ENCODE measurements at regions not wholly inside any gene's neighbourhood (a gene's known extent, or its start where the extent isn't known, plus 50 kb on each side); places are given as distances from the start of the nearest gene placed in this dataset.

GRCh38 chr6:147621263-147621662, 112.8 kb downstream of the SAMD5 start:
- intact Hi-C loops (cut with micrococcal nuclease), result no loop called here

DNA sequence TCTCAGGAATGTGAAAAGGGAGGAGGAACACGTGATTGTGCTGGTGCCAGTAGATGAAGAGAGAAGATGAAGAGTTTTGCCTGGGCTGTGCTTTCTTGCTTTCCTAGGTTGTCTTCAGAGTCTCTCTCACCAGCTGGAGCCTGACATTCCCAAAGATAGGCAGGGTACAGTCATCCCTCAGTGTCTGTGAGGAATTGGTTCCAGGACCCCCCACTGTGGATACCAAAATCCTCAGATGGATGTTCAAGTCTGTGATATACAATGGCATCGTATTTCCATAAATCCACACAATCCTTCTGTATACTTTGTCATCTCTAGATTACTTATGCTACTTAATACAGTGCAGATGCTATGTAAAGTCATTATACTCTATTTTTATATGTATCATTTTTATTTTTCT, 113.5 kb downstream of the SAMD5 start:
- intact Hi-C loops (cut with micrococcal nuclease), result no loop called here

DNA sequence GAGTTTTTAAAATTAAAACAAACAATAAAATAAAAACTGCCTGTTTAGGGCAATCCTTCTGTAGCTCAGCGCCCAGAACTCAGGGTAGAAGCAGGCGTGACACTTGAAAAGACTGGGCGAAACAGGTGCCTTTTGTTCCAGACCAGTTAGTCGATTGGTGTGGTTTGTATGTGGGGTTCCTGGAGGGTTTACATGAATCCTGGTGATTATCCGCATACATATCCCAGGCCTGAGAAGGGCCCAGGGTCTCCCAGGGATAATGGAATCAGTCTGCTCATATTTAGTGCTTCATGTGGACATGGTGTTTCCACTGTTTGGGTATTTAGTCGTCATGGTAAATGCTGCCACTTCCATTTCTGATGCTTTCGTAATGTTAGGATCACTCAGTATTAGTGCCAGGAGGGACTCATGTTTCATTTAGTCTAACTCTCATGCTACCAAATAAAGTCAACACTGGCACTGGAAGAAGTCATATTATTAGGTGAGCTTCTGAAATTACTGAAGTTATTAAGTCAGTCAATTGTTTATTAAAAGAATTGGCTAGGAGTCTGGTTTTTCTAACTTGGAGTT, 116.5 kb downstream of the SAMD5 start:
- intact Hi-C loops (cut with micrococcal nuclease), result no loop called here

GRCh38 chr6:147625946-147626345, 117.5 kb downstream of the SAMD5 start:
- intact Hi-C loops (cut with micrococcal nuclease), result no loop called here

DNA sequence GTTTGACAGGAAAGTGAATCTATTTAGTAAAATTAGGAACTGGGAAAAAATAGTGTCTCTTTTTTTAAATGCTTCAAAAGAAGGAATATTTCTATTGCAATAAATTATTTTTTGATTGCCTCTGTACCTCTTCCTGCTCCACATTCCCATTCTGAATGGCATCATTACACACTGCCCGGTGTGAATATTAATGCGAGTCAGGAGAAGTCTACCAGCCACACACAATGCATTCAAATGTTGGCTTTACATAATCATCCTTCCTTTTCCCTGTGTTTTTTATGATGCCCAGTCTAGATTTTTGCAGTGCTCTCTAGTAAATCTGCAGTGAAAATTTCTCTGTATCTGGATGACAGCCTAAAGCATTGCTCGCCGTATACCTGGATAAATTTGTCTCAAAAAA, 118.9 kb downstream of the SAMD5 start:
- intact Hi-C loops (cut with micrococcal nuclease), result no loop called here

GRCh38 chr6:147633191-147633590, 124.7 kb downstream of the SAMD5 start:
- intact Hi-C loops (cut with micrococcal nuclease), result no loop called here

- intact Hi-C loops (cut with micrococcal nuclease), result no loop called here
Observed at GRCh38 chr6:147637620-147638195, 129.2 kb downstream of the SAMD5 start.

DNA sequence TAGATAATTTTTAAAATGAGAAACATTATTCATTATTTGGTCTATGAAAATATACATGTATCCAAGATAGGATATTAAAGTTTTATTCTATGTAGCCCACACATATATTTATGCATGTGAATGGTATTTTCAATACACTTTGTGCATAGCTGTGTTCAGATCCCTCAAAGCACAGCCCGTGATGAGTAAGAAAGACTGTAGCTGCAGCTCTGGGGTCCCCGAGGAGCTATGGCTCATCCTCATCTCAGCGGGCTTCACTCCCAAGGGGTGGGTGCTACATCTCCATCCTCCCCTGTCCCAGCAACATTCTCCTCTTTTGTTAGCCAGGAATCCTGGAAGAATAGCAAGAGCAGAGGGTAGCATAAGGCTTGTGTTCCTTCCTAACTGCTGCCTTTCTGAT, 130.8 kb downstream of the SAMD5 start:
- intact Hi-C loops (cut with micrococcal nuclease), result no loop called here

DNA sequence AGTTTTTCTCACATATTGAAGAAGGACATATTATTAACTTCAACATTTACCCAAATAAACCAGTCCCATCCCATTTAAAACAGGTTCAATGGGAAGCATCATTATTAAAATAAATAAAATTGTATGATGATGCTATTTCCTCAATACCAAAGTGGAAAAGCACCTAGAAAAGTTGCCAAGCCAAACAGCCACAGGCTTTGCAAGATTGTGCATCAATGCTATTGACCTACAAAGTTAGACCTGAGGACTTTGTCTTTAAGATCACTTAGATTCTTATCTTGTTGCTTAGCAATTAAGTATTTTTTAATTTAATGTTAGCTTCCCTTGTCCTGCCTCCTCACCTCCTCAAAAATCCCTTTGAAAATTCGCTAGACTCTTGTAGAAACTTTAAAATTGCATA, 132.1 kb downstream of the SAMD5 start:
- intact Hi-C loops (cut with micrococcal nuclease), result no loop called here

GRCh38 chr6:147641511-147641910, 133.0 kb downstream of the SAMD5 start:
- intact Hi-C loops (cut with micrococcal nuclease), result no loop called here

- intact Hi-C loops (cut with micrococcal nuclease), result no loop called here
Observed at GRCh38 chr6:147642458-147642857, 134.0 kb downstream of the SAMD5 start.

- intact Hi-C loops (cut with micrococcal nuclease), result no loop called here
Observed at GRCh38 chr6:147643341-147644200, 135.1 kb downstream of the SAMD5 start.

DNA sequence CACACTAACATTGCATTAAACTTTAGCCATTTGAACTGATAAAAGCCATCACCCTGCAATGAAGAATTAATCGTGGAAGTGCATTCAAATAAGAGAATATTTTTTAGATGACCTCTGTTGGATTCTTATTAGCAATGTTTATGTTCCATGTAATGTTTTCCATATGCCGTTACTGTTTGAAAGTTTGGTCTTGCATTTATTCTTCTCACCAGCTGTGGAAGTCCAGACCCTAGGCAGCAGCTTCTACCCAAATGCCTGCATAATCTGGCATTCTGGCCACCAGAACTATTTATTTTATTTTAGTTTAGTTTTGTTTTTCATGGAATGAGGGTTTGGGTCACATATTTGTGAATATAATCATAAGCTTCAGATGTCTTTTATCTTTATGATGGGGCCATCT, 140.4 kb downstream of the SAMD5 start:
- intact Hi-C loops (cut with micrococcal nuclease), result no loop called here

DNA sequence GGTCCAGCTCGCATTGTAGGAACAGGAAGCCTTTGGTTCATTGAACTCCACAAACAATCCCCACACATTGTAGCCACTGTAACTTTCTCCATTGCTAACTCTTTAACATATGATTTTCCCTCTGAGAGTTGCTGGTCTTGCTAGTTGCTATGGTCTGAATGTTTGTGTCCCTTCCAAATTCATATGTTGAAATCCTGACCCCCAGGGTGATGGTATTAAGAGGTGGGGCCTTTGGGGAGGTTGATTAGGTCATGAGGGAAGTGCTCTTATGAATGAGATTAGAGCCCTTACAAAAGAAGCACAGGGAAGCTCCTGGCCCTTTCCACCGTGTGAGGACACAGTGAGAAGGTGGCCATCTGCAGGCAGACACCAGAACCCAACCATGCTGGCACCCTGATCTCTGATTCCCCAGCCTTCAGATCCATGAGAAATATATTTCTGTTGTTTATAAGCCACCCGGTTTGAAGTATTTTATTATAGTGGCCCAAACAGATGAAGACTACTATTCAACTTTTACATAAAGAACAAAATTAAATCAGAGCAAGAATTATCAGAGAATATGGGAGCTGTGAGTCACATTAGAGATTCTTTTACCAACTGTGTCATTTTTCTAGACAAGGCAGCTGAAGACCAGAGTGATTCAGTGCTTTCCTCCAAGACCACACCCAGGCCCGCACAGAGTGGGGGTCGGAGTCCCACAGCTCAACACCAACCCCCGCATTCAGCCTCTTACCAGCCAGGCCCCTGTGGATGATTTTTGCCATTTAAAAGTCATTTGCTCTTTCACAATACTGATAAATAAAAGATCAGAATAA, 143.0 kb downstream of the SAMD5 start:
- intact Hi-C loops (cut with micrococcal nuclease), result no loop called here

DNA sequence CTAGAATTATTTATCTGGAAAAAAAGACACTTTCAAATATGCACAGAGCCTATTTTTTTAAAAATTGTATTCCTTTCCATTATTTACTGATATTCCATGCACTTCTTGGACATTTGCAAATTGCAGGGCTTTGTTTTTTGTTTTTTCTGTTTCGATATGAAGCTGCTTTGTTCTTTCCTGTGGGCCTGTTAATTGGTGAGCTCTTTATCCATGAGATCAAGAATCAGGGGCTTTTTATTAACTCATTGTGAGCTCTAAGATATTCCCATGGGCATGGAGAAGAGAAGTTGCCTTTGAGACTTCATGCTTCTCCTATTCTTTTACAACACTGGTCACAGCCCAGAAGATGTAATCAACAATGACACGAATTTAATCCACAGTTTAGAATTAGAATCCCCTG, 145.1 kb downstream of the SAMD5 start:
- intact Hi-C loops (cut with micrococcal nuclease), result no loop called here

DNA sequence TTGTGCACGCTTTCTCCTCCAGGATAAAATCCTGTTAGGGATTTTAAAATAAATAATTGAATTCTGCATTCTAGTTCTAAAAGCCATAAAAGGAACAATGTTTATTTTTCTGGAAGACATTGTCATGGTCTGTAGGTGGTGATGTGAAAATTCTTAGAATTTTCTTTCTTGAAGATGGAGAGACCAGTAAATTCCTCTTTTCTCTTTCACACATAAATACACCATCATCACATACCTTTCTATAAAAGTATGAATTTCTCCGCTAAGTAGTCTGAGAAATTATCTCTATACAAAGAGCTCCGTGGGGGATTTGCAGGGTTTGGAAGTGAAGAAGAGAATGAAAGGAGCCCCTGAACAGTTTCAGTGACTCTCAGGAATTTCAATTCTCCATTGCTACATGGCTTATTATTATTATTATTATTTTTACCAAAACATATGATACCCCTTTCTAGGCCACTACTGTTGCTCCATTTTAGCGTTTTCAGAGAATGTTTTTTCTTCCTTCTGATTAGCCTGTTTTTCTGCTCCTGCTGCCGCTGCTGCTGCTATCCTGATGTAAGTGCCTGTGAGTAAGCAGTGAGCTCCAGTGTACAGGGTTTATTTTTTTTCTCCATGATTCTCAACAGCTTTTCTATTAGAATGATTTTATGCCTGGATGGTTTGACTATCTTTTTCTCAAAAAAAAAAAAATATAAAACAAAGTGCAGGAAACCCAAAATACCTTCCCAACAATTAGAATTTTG, 145.8 kb downstream of the SAMD5 start:
- intact Hi-C loops (cut with micrococcal nuclease), result no loop called here

DNA sequence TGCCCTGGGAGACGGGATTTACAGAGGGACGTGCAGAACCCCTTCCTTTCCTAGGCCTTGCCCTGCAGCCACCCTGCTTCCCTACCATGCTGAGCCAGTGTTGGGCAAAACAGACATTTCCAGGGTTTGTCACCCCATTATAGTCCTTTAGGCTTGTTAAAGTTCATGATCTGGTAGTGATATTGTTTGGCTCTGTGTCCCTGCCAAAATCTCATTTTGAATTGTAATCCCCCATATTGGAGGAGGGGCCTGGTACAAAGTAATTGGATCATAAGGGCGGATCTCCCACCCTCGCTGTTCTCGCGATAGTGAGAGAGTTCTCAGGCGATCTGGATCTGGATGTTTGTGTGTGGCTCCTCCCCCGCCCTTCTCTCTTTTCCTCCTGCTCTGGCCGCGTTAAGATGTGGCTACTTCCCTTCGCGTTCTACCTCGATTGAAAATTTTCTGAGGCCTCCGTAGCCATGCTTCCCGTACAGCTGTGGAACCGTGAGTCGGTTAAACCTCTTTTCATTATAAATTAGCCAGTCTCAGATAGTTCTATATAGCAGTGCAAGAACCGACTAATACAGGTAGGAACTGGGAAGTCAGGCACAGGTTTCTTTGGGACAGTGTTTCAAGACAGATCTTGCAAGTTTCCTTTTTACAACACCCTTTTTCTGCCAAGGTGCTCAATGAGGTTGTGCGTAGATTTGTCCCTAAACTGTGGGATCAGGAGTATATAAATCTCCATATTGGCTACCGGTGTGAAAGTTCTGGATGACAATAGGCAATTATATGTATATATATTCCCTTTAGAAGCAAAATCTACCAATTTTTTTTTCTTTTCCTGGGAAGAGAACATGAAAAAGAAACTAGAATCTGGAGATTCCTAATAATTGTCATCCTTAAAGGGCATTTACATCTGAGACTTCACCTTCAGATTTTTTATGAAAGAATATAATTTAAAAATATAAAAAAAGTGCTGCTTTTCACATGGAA, 152.1 kb downstream of the SAMD5 start:
- intact Hi-C loops (cut with micrococcal nuclease), result no loop called here

DNA sequence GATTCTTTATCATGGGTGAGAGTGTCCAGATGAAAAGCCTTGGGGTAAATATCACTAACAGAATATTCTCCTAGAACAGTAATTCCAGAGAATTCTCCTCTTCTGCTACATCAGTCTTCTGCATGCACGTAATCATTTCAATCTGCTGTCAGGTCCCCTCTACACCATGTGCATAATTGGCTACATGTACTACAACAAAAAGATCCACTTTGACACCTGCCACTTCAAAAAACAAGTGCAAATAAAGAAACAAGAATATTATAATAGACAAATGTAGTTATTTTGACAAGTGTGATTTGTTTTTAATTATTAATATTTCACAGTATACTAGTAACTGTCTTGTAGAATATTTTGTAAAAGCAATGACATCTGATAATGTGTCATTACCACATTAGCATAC, 154.2 kb downstream of the SAMD5 start:
- intact Hi-C loops (cut with micrococcal nuclease), result no loop called here

DNA sequence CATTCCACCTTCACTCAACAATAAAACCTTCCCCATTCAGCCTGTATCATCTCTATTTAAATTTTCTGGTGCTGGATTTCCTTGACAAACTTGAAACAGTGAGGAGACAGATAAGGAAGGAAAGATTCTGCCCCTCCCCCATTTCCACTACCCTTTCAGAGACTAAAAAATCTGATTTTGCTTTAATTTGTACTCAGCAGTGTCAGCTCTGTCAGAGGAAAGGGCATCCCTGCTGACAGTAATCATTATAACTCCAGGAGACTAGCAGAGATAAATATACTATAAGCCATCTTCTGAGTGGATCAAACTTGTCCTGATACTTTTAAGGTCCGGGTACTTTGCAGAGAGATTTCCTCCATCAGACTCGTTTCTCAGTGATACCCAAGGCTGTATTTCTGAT, 155.6 kb downstream of the SAMD5 start:
- intact Hi-C loops (cut with micrococcal nuclease), result no loop called here

DNA sequence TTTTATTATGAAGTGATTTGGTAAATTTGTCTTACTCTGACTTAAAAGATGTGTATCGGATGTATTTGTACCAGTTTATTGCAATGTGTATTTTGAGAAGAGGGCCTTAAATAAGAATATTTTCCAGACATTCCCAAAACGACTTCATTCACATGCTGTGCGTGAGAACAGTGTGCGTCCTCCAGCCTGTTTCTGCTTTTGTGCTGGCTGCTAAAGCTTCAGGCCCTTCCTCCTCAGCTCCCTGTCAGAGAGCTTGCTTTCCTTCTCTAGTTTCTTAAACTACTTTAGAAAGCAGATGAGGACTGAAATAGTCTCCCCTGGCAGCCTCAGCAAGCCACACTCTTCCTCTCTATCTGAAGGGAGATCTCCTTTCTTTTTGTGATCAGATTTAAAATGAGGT, 157.8 kb downstream of the SAMD5 start:
- intact Hi-C loops (cut with micrococcal nuclease), result no loop called here
